A549 (cell line): ENCODE measurements at regions not wholly inside any gene's neighbourhood (a gene's known extent, or its start where the extent isn't known, plus 50 kb on each side); places are given as distances from the start of the nearest gene placed in this dataset.

ENCODE experiments used
- ATAC-seq, 2 experiments: fragments of 200-7000 bp in 1 of 2; fragments of >200 bp in 1 of 2; cut with Nextera tagmentation in 1 of 2; cut with Tn5 transposase in 1 of 2; 3 replicates each; pipeline versions ENCODE4 v1.8.0 to v1.9.1; 2018 to 2020; ENCODE audit warnings: mild to moderate bottlenecking in 1 of 2, moderate library complexity in 1 of 2
- CTCF ChIA-PET: fragments of 300-600 bp; sonication (Branson Sonifier 250); formaldehyde crosslinking; extraction: SDS; loops from one replicate; lab custom pipeline; 2021; ENCODE audit warnings: antibody characterized with exemption, inconsistent platforms; lab: Yijun Ruan, JAX
- POLR2A ChIA-PET: fragments of 350-600 bp; formaldehyde crosslinking; extraction: SDS; loops from one replicate; lab custom pipeline; 2021; ENCODE audit warnings: antibody characterized with exemption, inconsistent platforms; lab: Yijun Ruan, JAX
- DNase-seq, 2 experiments: peaks; one replicate each; pipeline versions ENCODE4 v3.0.0 to v3.0.0-alpha.2; 2011 to 2016; ENCODE audit warnings: low read depth in 1 of 2, low spot score in 1 of 2
- FAIRE-seq: peaks from 2 replicates; lab custom pipeline; 2011; peaks lifted over from hg19 to GRCh38; lab: Jason Lieb, UNC
- H3K27ac ChIP-seq, 2 experiments: fragments of >200 bp; sonication (Bioruptor Twin); formaldehyde crosslinking; 3 replicates each; pipeline ENCODE4 v1.5.1; 2016 to 2017
- H3K4me1 ChIP-seq: fragments of >200 bp; sonication (Bioruptor Twin); formaldehyde crosslinking; 3 replicates; pipeline ENCODE4 v1.6.1; 2016
- H3K4me2 ChIP-seq: fragments of >200 bp; sonication (Bioruptor Twin); formaldehyde crosslinking; 3 replicates; pipeline ENCODE4 v1.6.1; 2016
- H3K4me3 ChIP-seq: fragments of >200 bp; sonication (Bioruptor Twin); formaldehyde crosslinking; 3 replicates; pipeline ENCODE4 v1.5.1; 2016
- H3K9me3 ChIP-seq: fragments of >200 bp; sonication (Bioruptor Twin); formaldehyde crosslinking; 3 replicates; pipeline ENCODE4 v1.6.1; 2016
- CBX8 ChIP-seq: fragments of 200-600 bp; sonication (generic); IDR thresholded peaks from 2 replicates; pipeline ENCODE4 v1.6.1; 2016
- EHMT2 ChIP-seq: fragments of 200-600 bp; sonication (generic); IDR thresholded peaks from 2 replicates; pipeline ENCODE4 v1.6.1; 2016; ENCODE audit warnings: antibody characterized with exemption, low read depth, mild to moderate bottlenecking, moderate library complexity
- EP300 ChIP-seq, 2 experiments: fragments of >200 bp; sonication (Bioruptor Twin); formaldehyde crosslinking; IDR thresholded peaks; 2 replicates in 1 of 2; 3 replicates in 1 of 2; pipeline ENCODE4 v1.6.1; 2016 to 2017
- FOSB ChIP-seq: fragments of 250-450 bp; sonication (Bioruptor Pico); IDR thresholded peaks from 2 replicates; pipeline ENCODE4 v1.5.0; 2020; ENCODE audit warnings: mild to moderate bottlenecking, moderate library complexity
- FOXS1 ChIP-seq: fragments of 250-450 bp; sonication (Bioruptor Pico); IDR thresholded peaks from 2 replicates; pipeline ENCODE4 v1.5.0; 2020; ENCODE audit warnings: mild to moderate bottlenecking, moderate library complexity
- GATA3 ChIP-seq: IDR thresholded peaks from 2 replicates; pipeline ENCODE4 v1.6.1; 2012; ENCODE audit warnings: borderline replicate concordance
- HDAC2 ChIP-seq: fragments of 200-600 bp; sonication (generic); IDR thresholded peaks from 2 replicates; pipeline ENCODE4 v1.6.1; 2016
- HEYL ChIP-seq: fragments of 250-450 bp; sonication (Bioruptor Pico); IDR thresholded peaks from 2 replicates; pipeline ENCODE4 v1.8.0; 2021; ENCODE audit warnings: mild to moderate bottlenecking, moderate library complexity
- HOXA7 ChIP-seq: fragments of 250-450 bp; sonication (Bioruptor Pico); IDR thresholded peaks from 2 replicates; pipeline ENCODE4 v1.5.0; 2020; ENCODE audit warnings: mild to moderate bottlenecking, moderate library complexity
- HOXB13 ChIP-seq: fragments of 250-450 bp; sonication (Bioruptor Pico); IDR thresholded peaks from 2 replicates; pipeline ENCODE4 v1.5.0; 2020; ENCODE audit warnings: low read depth, mild to moderate bottlenecking, moderate library complexity
- JUNB ChIP-seq: fragments of >200 bp; sonication (Bioruptor Twin); formaldehyde crosslinking; IDR thresholded peaks from 2 replicates; pipeline ENCODE4 v1.6.1; 2016
- KDM5A ChIP-seq: fragments of 200-600 bp; sonication (generic); IDR thresholded peaks from 2 replicates; pipeline ENCODE4 v1.6.1; 2016; ENCODE audit warnings: antibody characterized with exemption, mild to moderate bottlenecking
- MAFK ChIP-seq: fragments of 450-650 bp; IDR thresholded peaks from 2 replicates; pipeline ENCODE4 v1.6.1; 2014; ENCODE audit not compliant: partially characterized antibody
- NFE2L2 ChIP-seq: fragments of 150-350 bp; conservative IDR thresholded peaks from 2 replicates; pipeline ENCODE4 v1.6.1; 2014; ENCODE audit warnings: low read length
- NR3C1 ChIP-seq: fragments of >200 bp; sonication (Bioruptor Twin); formaldehyde crosslinking; IDR thresholded peaks from 3 replicates; pipeline ENCODE4 v1.6.1; 2017
- PHF8 ChIP-seq: fragments of 200-600 bp; sonication (generic); IDR thresholded peaks from 2 replicates; pipeline ENCODE4 v1.6.1; 2016; ENCODE audit warnings: low read depth, mild to moderate bottlenecking, antibody characterized with exemption, moderate library complexity, borderline replicate concordance
- RAD21 ChIP-seq, 2 experiments: fragments of >200 bp in 1 of 2; sonication (Bioruptor Twin) in 1 of 2; formaldehyde crosslinking in 1 of 2; IDR thresholded peaks in 1 of 2; conservative IDR thresholded peaks in 1 of 2; 2 replicates in 1 of 2; 3 replicates in 1 of 2; pipeline ENCODE4 v1.6.1; 2012 to 2018; ENCODE audit warnings: inconsistent platforms in 1 of 2
- RFX5 ChIP-seq: fragments of 450-650 bp; IDR thresholded peaks from 2 replicates; pipeline ENCODE4 v1.7.1; 2014; ENCODE audit warnings: antibody characterized with exemption, mild to moderate bottlenecking, moderate library complexity
- TFCP2L1 ChIP-seq: fragments of 250-450 bp; sonication (Bioruptor Pico); IDR thresholded peaks from 2 replicates; pipeline ENCODE4 v1.5.0; 2021; ENCODE audit warnings: mild to moderate bottlenecking
- ZC3H11A ChIP-seq: fragments of 450-650 bp; IDR thresholded peaks from 2 replicates; pipeline ENCODE4 v1.6.1; 2014; ENCODE audit warnings: antibody characterized with exemption, mild to moderate bottlenecking
- ZNF302 ChIP-seq: fragments of 250-450 bp; sonication (Bioruptor Pico); IDR thresholded peaks from 2 replicates; pipeline ENCODE4 v1.9.0; 2021; ENCODE audit warnings: inconsistent platforms, mild to moderate bottlenecking, moderate library complexity
- WGBS: methylation state at CpG from one replicate; pipeline ENCODE4 v1.1.6; 2017; ENCODE audit errors: missing lambda C conversion rate; 5-methylcytosine and 5-hydroxymethylcytosine counted together
- TF ChIP-seq, protein P1 (sequence below): fragments of >200 bp; sonication (Bioruptor Twin); formaldehyde crosslinking; IDR thresholded peaks from 2 replicates; pipeline ENCODE4 v1.6.1; 2016
- TF ChIP-seq, protein P2 (sequence below): fragments of 150-350 bp; IDR thresholded peaks from 2 replicates; pipeline ENCODE4 v1.6.1; 2014; ENCODE audit warnings: low read depth, mild to moderate bottlenecking, low read length
- TF ChIP-seq, protein P3 (sequence below): fragments of 250-450 bp; sonication (Bioruptor Pico); IDR thresholded peaks from 2 replicates; pipeline ENCODE4 v1.5.0; 2021; ENCODE audit warnings: mild to moderate bottlenecking, moderate library complexity, borderline replicate concordance
- TF ChIP-seq, protein P4 (sequence below): fragments of 450-650 bp; IDR thresholded peaks from 2 replicates; pipeline ENCODE4 v1.6.1; 2014; ENCODE audit warnings: antibody characterized with exemption
- TF ChIP-seq, protein P5 (sequence below): fragments of >200 bp; sonication (Bioruptor Twin); formaldehyde crosslinking; IDR thresholded peaks from 3 replicates; pipeline ENCODE4 v1.5.1; 2016

DNA sequence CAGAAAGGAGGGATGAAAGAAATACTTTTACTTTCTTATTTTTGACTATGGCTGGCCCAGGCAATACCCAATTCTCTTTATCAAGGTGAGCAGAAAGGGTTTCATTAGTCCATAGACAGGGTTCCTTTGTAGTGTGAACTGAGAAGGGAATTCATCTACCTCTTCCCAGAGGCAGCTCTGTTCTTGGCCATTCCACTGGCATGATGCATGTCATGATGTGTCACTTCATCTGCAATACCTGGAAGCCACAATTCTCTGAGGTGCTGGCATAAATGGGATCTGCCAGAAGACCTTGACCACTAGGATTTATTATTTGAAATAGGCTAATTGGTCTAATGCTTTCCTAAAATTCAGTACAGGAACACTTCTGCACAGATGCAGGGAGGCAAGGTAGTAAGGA, 542.8 kb downstream of the RFC3 start:
- FAIRE-seq (no peak), DNase-seq (no peak), ATAC-seq (no peak)
- H3K4me2 ChIP-seq, result no peak overlapping the region
- no peak overlapping the region for H3K4me3 ChIP-seq
- peaks cover 37% of the 10 kb centered on the region for H3K4me1 ChIP-seq
- POLR2A ChIA-PET, result no interaction called here
- no peaks in the 10 kb centered on the region for H3K9me3 ChIP-seq
- TF ChIP-seq ZNF302 (CRISPR knock-in tag) (no peak), FOSB (CRISPR knock-in tag) (no peak), HDAC2 (no peak), RAD21 (conservative IDR thresholded peaks at IDR 0.05 in 1 of 2, IDR thresholded peaks at IDR 0.05 in 1 of 2) (no peak), TFCP2L1 (CRISPR knock-in tag) (no peak)
- CTCF ChIA-PET, result interaction anchor here (0.7 kb wide), 1 partner anchor 10 kb away, joined by 3 read pairs; no protein-coding TSS in a partner anchor
- peak overlapping the region; percentile 59 to 90; a peak in 4 of 6 replicates for H3K27ac ChIP-seq

DNA sequence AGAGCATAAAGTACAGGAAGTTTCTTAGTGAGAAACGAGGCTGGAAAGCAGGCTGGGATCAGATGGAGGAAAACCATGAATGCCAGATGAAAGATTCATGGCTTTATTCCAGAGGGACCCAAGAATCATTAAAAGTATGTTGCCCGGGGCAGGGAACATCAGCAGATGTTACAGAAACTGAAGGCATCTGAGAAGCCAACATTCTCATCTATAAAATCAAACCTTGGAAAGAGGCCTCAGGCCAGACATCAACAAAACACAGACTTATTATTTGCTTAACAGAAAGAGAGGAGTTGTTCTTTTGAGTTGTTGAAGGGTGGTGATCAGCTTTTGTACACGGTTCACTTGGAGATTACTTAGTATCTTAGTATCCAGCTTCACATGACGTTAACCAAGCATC, 543.6 kb downstream of the RFC3 start:
- H3K9me3 ChIP-seq, result peaks cover 2% of the 10 kb centered on the region; the same call in 1 of the 3 replicates
- ChIA-PET CTCF (no interaction called here), POLR2A (no interaction called here)
- 61% methylated on average over 4 of the region's 4 CpGs for WGBS
- TF ChIP-seq FOXS1 (no peak), KDM5A (no peak), GATA3 (no peak), NR3C1 (no peak), JUNB (no peak), HEYL (CRISPR knock-in tag) (no peak), PHF8 (no peak), ZC3H11A (no peak), CBX8 (no peak), HOXA7 (no peak), EP300 (IDR thresholded peaks at IDR 0.05) (no peak), MAFK (no peak), HOXB13 (CRISPR knock-in tag) (no peak), EHMT2 (no peak)
- TF ChIP-seq, protein P1, sequence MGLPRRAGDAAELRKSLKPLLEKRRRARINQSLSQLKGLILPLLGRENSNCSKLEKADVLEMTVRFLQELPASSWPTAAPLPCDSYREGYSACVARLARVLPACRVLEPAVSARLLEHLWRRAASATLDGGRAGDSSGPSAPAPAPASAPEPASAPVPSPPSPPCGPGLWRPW, result no peak
- TF ChIP-seq, protein P2, sequence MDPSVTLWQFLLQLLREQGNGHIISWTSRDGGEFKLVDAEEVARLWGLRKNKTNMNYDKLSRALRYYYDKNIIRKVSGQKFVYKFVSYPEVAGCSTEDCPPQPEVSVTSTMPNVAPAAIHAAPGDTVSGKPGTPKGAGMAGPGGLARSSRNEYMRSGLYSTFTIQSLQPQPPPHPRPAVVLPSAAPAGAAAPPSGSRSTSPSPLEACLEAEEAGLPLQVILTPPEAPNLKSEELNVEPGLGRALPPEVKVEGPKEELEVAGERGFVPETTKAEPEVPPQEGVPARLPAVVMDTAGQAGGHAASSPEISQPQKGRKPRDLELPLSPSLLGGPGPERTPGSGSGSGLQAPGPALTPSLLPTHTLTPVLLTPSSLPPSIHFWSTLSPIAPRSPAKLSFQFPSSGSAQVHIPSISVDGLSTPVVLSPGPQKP, result no peak
- TF ChIP-seq, protein P3, sequence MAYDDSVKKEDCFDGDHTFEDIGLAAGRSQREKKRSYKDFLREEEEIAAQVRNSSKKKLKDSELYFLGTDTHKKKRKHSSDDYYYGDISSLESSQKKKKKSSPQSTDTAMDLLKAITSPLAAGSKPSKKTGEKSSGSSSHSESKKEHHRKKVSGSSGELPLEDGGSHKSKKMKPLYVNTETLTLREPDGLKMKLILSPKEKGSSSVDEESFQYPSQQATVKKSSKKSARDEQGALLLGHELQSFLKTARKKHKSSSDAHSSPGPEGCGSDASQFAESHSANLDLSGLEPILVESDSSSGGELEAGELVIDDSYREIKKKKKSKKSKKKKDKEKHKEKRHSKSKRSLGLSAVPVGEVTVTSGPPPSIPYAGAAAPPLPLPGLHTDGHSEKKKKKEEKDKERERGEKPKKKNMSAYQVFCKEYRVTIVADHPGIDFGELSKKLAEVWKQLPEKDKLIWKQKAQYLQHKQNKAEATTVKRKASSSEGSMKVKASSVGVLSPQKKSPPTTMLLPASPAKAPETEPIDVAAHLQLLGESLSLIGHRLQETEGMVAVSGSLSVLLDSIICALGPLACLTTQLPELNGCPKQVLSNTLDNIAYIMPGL, result no peak
- TF ChIP-seq, protein P4, sequence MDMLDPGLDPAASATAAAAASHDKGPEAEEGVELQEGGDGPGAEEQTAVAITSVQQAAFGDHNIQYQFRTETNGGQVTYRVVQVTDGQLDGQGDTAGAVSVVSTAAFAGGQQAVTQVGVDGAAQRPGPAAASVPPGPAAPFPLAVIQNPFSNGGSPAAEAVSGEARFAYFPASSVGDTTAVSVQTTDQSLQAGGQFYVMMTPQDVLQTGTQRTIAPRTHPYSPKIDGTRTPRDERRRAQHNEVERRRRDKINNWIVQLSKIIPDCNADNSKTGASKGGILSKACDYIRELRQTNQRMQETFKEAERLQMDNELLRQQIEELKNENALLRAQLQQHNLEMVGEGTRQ, result no peak
- no peak for DNase-seq
- H3K4me2 ChIP-seq, result no peak overlapping the region
- no peak overlapping the region for H3K4me3 ChIP-seq
- no peak for FAIRE-seq
- no peak for ATAC-seq
- peak overlapping the region; percentile 59 to 90; a peak in 4 of 6 replicates for H3K27ac ChIP-seq
- H3K4me1 ChIP-seq, result peaks cover 37% of the 10 kb centered on the region

DNA sequence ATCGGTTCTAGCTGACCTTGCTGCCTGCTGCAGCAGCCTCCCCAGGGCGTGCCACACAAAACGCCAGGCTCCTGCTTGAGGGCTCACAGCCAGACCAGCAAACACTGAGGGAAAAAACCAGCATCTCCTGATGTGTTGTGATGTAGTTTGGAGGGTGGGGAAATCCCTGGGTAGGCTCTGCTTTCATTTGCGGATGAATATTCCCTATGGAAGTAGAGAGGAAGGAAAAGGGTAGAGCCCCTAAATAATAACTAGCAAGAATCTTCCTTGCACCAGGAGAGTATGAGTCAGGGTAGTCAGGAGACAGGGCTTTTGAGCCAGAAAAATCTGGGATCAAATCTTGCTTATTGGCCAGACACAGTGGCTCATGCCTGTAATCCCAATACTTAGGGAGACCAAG, 545.3 kb downstream of the RFC3 start:
- H3K4me3 ChIP-seq, result no peak overlapping the region
- peak overlapping the region in 1 of 2 experiments; percentile 67; a peak in 3 of 6 replicates for H3K27ac ChIP-seq
- ChIA-PET POLR2A (no interaction called here), CTCF (no interaction called here)
- no peak for TF ChIP-seq GATA3
- TF ChIP-seq, protein P5, sequence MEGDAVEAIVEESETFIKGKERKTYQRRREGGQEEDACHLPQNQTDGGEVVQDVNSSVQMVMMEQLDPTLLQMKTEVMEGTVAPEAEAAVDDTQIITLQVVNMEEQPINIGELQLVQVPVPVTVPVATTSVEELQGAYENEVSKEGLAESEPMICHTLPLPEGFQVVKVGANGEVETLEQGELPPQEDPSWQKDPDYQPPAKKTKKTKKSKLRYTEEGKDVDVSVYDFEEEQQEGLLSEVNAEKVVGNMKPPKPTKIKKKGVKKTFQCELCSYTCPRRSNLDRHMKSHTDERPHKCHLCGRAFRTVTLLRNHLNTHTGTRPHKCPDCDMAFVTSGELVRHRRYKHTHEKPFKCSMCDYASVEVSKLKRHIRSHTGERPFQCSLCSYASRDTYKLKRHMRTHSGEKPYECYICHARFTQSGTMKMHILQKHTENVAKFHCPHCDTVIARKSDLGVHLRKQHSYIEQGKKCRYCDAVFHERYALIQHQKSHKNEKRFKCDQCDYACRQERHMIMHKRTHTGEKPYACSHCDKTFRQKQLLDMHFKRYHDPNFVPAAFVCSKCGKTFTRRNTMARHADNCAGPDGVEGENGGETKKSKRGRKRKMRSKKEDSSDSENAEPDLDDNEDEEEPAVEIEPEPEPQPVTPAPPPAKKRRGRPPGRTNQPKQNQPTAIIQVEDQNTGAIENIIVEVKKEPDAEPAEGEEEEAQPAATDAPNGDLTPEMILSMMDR, result no peak
- TF ChIP-seq NFE2L2, result no peak
- no peak for TF ChIP-seq RFX5
- TF ChIP-seq PHF8, result no peak
- peaks cover 21% of the 10 kb centered on the region for H3K4me1 ChIP-seq
- DNase-seq (no peak), ATAC-seq (no peak), FAIRE-seq (no peak)
- H3K4me2 ChIP-seq, result no peak overlapping the region
- 88% methylated on average over 4 of the region's 4 CpGs for WGBS
- H3K9me3 ChIP-seq, result peaks cover 5% of the 10 kb centered on the region; the same call in 1 of the 3 replicates
